H1 (cell line): ENCODE measurements at regions not wholly inside any gene's neighbourhood (a gene's known extent, or its start where the extent isn't known, plus 50 kb on each side); places are given as distances from the start of the nearest gene placed in this dataset.

Experiments
- CTCF ChIA-PET: fragments of 300-600 bp; sonication (Branson Sonifier 250); formaldehyde crosslinking; loops from one replicate; lab custom pipeline; 2021; ENCODE audit not compliant: partially characterized antibody; lab: Charles Lee
- POLR2A ChIA-PET: fragments of 300-600 bp; sonication (Branson Sonifier 250); formaldehyde crosslinking; loops from one replicate; lab custom pipeline; 2021; ENCODE audit warnings: inconsistent platforms; ENCODE audit not compliant: partially characterized antibody; lab: Charles Lee
- DNase-seq, 2 experiments: peaks; one replicate each; pipeline versions ENCODE4 v3.0.0 to v3.0.0-alpha.2; 2010 to 2022; ENCODE audit warnings: low spot score in 2 of 2, low read depth in 1 of 2, mixed read lengths in 1 of 2
- FAIRE-seq: peaks from 2 replicates; lab custom pipeline; 2011; peaks lifted over from hg19 to GRCh38; lab: Jason Lieb, UNC
- H2AFZ ChIP-seq: 2 replicates; pipeline ENCODE4 v1.8.1; 2012; ENCODE audit warnings: low read length, inconsistent platforms
- H2AK5ac ChIP-seq: 2 replicates; pipeline ENCODE4 v1.6.1; 2013; ENCODE audit warnings: low read depth, low read length
- H2BK120ac ChIP-seq: replicated peaks from 2 replicates; pipeline ENCODE3; 2013; ENCODE audit warnings: low read depth, low read length, inconsistent platforms
- H2BK12ac ChIP-seq: 2 replicates; pipeline ENCODE4 v1.6.1; 2013; ENCODE audit warnings: low read depth, low read length
- H2BK15ac ChIP-seq: 2 replicates; pipeline ENCODE4 v1.6.1; 2013; ENCODE audit warnings: low read length
- H2BK20ac ChIP-seq: 2 replicates; pipeline ENCODE4 v1.6.1; 2013; ENCODE audit warnings: low read length
- H2BK5ac ChIP-seq: 2 replicates; pipeline ENCODE4 v1.6.1; 2013; ENCODE audit warnings: low read depth, low read length
- H3K14ac ChIP-seq: 2 replicates; pipeline ENCODE4 v1.6.1; 2013; ENCODE audit warnings: inconsistent platforms; ENCODE audit not compliant: insufficient read length
- H3K18ac ChIP-seq: 2 replicates; pipeline ENCODE4 v1.6.1; 2013; ENCODE audit warnings: low read length; ENCODE audit errors: extremely low read depth
- H3K23ac ChIP-seq: 2 replicates; pipeline ENCODE4 v1.6.1; 2013; ENCODE audit warnings: inconsistent platforms; ENCODE audit not compliant: insufficient read length
- H3K23me2 ChIP-seq: 2 replicates; pipeline ENCODE4 v1.6.1; 2013; ENCODE audit warnings: low read depth, low read length
- H3K27ac ChIP-seq: 2 replicates; pipeline ENCODE4 v1.6.1; 2011; ENCODE audit warnings: low read depth, low read length, inconsistent platforms
- H3K27me3 ChIP-seq, 4 experiments: replicated peaks in 1 of 4; 1 replicate in 1 of 4; 2 replicates in 3 of 4; pipeline versions ENCODE4 v1.6.1 to v1.8.1; 2011 to 2013; ENCODE audit warnings: low read length in 3 of 4, mild to moderate bottlenecking in 3 of 4, inconsistent platforms in 2 of 4, mixed read lengths in 2 of 4, moderate library complexity in 1 of 4; ENCODE audit not compliant: control insufficient read depth in 3 of 4, insufficient read depth in 3 of 4; ENCODE audit errors: extremely low read depth in 1 of 4
- H3K36me3 ChIP-seq, 4 experiments: 2 replicates each; pipeline versions ENCODE4 v1.6.1 to v1.8.1; 2011 to 2013; ENCODE audit warnings: mild to moderate bottlenecking in 4 of 4, low read length in 3 of 4, moderate library complexity in 2 of 4, control low read depth in 1 of 4, inconsistent platforms in 1 of 4; ENCODE audit not compliant: insufficient read depth in 4 of 4, control insufficient read depth in 2 of 4
- H3K4ac ChIP-seq: replicated peaks from 2 replicates; pipeline ENCODE3; 2013; ENCODE audit warnings: low read length, low read depth, mixed read lengths, inconsistent platforms; ENCODE audit not compliant: insufficient read length
- H3K4me1 ChIP-seq, 4 experiments: replicated peaks in 1 of 4; 1 replicate in 1 of 4; 2 replicates in 3 of 4; pipeline versions ENCODE4 v1.6.1 to v1.8.1; 2011 to 2013; ENCODE audit warnings: low read length in 3 of 4, inconsistent platforms in 2 of 4, mixed read lengths in 1 of 4; ENCODE audit not compliant: insufficient read depth in 4 of 4, control insufficient read depth in 3 of 4
- H3K4me2 ChIP-seq, 2 experiments: 2 replicates each; pipeline versions ENCODE4 v1.6.1 to v1.8.1; 2011 to 2013; ENCODE audit warnings: low read depth in 2 of 2, low read length in 2 of 2, control low read depth in 1 of 2, inconsistent platforms in 1 of 2, mild to moderate bottlenecking in 1 of 2; ENCODE audit not compliant: insufficient read depth in 1 of 2
- H3K4me3 ChIP-seq, 4 experiments: fragments of 200-600, 300-600 bp in 1 of 4; sonication (generic), shearing (Covaris generic), sonication (Bioruptor Twin) in 1 of 4; 2 replicates each; pipeline versions ENCODE4 v1.5.1 to v1.8.1; 2011 to 2016; ENCODE audit warnings: low read length in 4 of 4, low read depth in 3 of 4, control low read depth in 2 of 4, inconsistent platforms in 2 of 4, mild to moderate bottlenecking in 2 of 4, mixed read lengths in 1 of 4, moderate library complexity in 1 of 4; ENCODE audit not compliant: insufficient read depth in 2 of 4; ENCODE audit errors: extremely low read depth in 1 of 4
- H3K56ac ChIP-seq: replicated peaks from 2 replicates; pipeline ENCODE3; 2013; ENCODE audit warnings: low read depth, mild to moderate bottlenecking, mixed read lengths, low read length, inconsistent platforms; ENCODE audit not compliant: insufficient read length
- H3K79me1 ChIP-seq: 2 replicates; pipeline ENCODE4 v1.6.1; 2013; ENCODE audit warnings: low read depth, low read length, control low read depth
- H3K79me2 ChIP-seq, 2 experiments: 2 replicates each; pipeline versions ENCODE4 v1.6.1 to v1.8.1; 2012 to 2013; ENCODE audit warnings: low read length in 2 of 2, mild to moderate bottlenecking in 2 of 2, inconsistent platforms in 1 of 2; ENCODE audit not compliant: insufficient read depth in 2 of 2, control insufficient read depth in 1 of 2
- H3K9ac ChIP-seq, 4 experiments: replicated peaks in 1 of 4; 1 replicate in 1 of 4; 2 replicates in 3 of 4; pipeline versions ENCODE4 v1.6.1 to v1.8.1; 2011 to 2013; ENCODE audit warnings: low read depth in 3 of 4, low read length in 3 of 4, control low read depth in 2 of 4, mild to moderate bottlenecking in 2 of 4, moderate library complexity in 2 of 4, inconsistent platforms in 1 of 4; ENCODE audit errors: extremely low read depth in 1 of 4
- H3K9me3 ChIP-seq, 2 experiments: 2 replicates each; pipeline versions ENCODE4 v1.6.1 to v1.8.1; 2012 to 2013; ENCODE audit warnings: mild to moderate bottlenecking in 2 of 2, moderate library complexity in 2 of 2, control low read depth in 1 of 2, inconsistent platforms in 1 of 2, low read depth in 1 of 2, low read length in 1 of 2, mixed read lengths in 1 of 2; ENCODE audit not compliant: insufficient read depth in 2 of 2
- H4K20me1 ChIP-seq, 2 experiments: replicated peaks in 1 of 2; 2 replicates each; pipeline versions ENCODE3 to v1.8.1; 2011 to 2013; ENCODE audit warnings: inconsistent platforms in 2 of 2, low read length in 2 of 2, mild to moderate bottlenecking in 1 of 2; ENCODE audit not compliant: insufficient read depth in 2 of 2, control insufficient read depth in 1 of 2
- H4K5ac ChIP-seq: 2 replicates; pipeline ENCODE4 v1.6.1; 2013; ENCODE audit warnings: low read length, low read depth, mixed read lengths, inconsistent platforms; ENCODE audit not compliant: insufficient read length
- H4K8ac ChIP-seq: 2 replicates; pipeline ENCODE4 v1.8.0; 2013; ENCODE audit warnings: mild to moderate bottlenecking, moderate library complexity, low read length, inconsistent platforms; ENCODE audit not compliant: insufficient read depth; ENCODE audit errors: extremely low read depth
- H4K91ac ChIP-seq: replicated peaks from 2 replicates; pipeline ENCODE3; 2013; ENCODE audit warnings: low read length, mixed read lengths, inconsistent platforms; ENCODE audit not compliant: insufficient read length
- BACH1 ChIP-seq: IDR thresholded peaks from 2 replicates; pipeline ENCODE4 v1.6.1; 2012; ENCODE audit warnings: low read length, improper control_type of control experiment
- KDM4A ChIP-seq: IDR thresholded peaks from one replicate; pipeline ENCODE4 v1.7.1; 2012; ENCODE audit warnings: low read depth, mild to moderate bottlenecking, moderate library complexity, low read length, inconsistent platforms; ENCODE audit not compliant: severe bottlenecking
- WGBS, 2 experiments: shearing (Covaris generic) in 1 of 2; methylation state at CpG; one replicate each; pipeline versions ENCODE4 v1.1.6 to v1.1.7; 2013 to 2015; ENCODE audit warnings: low lambda C conversion rate in 2 of 2, mixed read lengths in 2 of 2, inconsistent platforms in 1 of 2, low coverage in 1 of 2, missing lambda C conversion rate in 1 of 2; ENCODE audit not compliant: insufficient replicate concordance in 2 of 2, insufficient coverage in 1 of 2, insufficient read length in 1 of 2; ENCODE audit errors: extremely low coverage in 1 of 2, missing lambda C conversion rate in 1 of 2; 5-methylcytosine and 5-hydroxymethylcytosine counted together

DNA sequence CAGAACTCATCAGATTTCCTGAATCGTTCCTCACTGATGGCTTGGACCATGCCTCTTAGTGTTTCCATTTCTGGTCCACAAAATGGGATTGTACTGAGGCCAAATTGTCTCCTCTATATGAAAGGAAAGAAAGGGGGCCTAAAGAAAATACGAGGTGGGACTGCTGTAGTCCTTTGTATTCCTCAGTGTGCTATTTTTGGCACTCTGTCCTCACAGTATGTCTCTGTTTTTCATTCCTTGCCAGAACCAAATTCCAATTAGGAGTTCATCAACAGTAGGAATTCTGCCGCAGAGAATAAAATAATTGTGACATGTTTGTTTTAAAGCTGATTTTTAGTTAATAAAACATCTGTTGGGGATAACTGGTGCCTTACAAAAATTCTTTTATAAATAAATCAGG is 515.7 kb downstream of the SMARCA1 start:
- Histone ChIP-seq H3K36me3 (no peaks in the 10 kb centered on the region), H3K79me2 (no peaks in the 10 kb centered on the region), H3K23ac (no peak overlapping the region), H4K20me1 (no peaks in the 10 kb centered on the region), H2BK120ac (no peak overlapping the region), H3K79me1 (no peaks in the 10 kb centered on the region), H2BK12ac (no peak overlapping the region), H2AK5ac (no peak overlapping the region), H3K56ac (no peak overlapping the region), H3K27me3 (no peaks in the 10 kb centered on the region), H3K18ac (no peak overlapping the region), H4K8ac (no peak overlapping the region), H4K91ac (no peak overlapping the region), H2BK5ac (no peak overlapping the region), H3K4ac (no peak overlapping the region), H4K5ac (no peak overlapping the region), H3K9ac (no peak overlapping the region), H2BK20ac (no peak overlapping the region), H3K23me2 (no peaks in the 10 kb centered on the region), H3K4me1 (no peaks in the 10 kb centered on the region), H3K4me2 (no peak overlapping the region), H3K27ac (no peak overlapping the region), H2AFZ (no peak overlapping the region), H3K9me3 (no peaks in the 10 kb centered on the region), H2BK15ac (no peak overlapping the region), H3K14ac (no peak overlapping the region), H3K4me3 (no peak overlapping the region)
- no peak for DNase-seq
- FAIRE-seq = no peak
- POLR2A ChIA-PET = no interaction called here
- no peak for TF ChIP-seq KDM4A
- no peak for TF ChIP-seq BACH1
- WGBS, 2 experiments = 90% methylated on average over 2 of the region's 3 CpGs; no CpG with 5 or more reads in 1 of the 2 experiments
- CTCF ChIA-PET = interaction anchor here (0.9 kb wide), 1 partner anchor 9 kb away, joined by 3 read pairs; no protein-coding TSS in a partner anchor
